VCaP (cell line): ENCODE measurements at regions not wholly inside any gene's neighbourhood (a gene's known extent, or its start where the extent isn't known, plus 50 kb on each side); places are given as distances from the start of the nearest gene placed in this dataset.

ENCODE experiments used
- H3K27ac ChIP-seq: fragments of 450-650 bp; 2 replicates; pipeline ENCODE4 v1.5.1; 2017
- TF ChIP-seq, protein P1 (sequence below): fragments of 450-650 bp; conservative IDR thresholded peaks from 2 replicates; pipeline ENCODE4 v1.5.1; 2017; ENCODE audit warnings: mild to moderate bottlenecking, moderate library complexity

DNA sequence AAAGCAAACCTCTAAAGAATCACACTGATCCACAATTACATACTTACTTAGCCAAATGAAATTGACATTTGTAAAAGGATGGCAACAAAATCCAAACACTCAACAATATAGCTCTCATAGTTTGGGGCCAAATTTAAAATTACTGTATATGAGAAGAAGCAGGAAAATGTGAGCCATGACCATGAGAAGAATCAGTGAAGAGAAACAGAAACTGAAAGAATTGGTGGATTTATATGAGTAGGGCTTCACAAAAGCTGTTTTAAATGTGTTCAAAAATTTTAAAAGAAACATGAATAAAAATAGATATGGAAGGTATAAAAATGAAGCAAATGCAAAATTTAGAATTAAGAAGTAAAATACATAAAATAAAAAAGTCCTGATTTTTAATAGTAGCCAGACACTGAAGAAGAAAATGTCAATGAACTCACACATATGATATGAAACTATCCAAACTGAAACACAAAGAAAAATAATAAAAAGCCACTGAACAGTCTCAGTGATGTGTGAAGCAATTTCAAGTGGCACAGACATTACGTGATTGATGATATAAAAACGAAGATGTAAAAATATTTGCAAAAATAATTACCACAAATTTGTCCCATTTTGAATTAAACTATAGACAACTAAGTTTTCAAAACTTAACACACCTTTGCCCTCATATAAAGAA, 87.9 kb upstream of the MDGA2 start:
- H3K27ac ChIP-seq: no peak overlapping the region
- TF ChIP-seq, protein P1, sequence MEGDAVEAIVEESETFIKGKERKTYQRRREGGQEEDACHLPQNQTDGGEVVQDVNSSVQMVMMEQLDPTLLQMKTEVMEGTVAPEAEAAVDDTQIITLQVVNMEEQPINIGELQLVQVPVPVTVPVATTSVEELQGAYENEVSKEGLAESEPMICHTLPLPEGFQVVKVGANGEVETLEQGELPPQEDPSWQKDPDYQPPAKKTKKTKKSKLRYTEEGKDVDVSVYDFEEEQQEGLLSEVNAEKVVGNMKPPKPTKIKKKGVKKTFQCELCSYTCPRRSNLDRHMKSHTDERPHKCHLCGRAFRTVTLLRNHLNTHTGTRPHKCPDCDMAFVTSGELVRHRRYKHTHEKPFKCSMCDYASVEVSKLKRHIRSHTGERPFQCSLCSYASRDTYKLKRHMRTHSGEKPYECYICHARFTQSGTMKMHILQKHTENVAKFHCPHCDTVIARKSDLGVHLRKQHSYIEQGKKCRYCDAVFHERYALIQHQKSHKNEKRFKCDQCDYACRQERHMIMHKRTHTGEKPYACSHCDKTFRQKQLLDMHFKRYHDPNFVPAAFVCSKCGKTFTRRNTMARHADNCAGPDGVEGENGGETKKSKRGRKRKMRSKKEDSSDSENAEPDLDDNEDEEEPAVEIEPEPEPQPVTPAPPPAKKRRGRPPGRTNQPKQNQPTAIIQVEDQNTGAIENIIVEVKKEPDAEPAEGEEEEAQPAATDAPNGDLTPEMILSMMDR: no peak

DNA sequence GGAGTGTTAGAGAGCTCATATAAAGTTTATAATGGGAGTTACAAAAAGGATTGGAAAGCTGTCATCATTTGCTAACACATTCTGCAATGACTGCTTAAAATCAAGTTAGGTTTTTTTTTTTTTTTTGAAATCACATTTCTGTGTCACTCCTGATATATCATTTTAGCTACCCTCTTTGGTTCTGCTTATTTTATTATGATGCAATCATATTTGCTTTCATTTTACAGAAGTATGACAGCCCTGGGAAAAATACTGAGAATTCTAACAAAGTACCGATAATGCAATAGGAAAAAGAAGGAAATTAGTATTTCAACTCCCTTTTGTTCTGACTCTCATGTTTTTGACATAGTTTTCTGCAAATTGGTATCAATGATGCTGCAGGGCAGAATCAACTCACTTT, 71.6 kb upstream of the MDGA2 start:
- no peak overlapping the region for H3K27ac ChIP-seq
- TF ChIP-seq, protein P1: no peak

DNA sequence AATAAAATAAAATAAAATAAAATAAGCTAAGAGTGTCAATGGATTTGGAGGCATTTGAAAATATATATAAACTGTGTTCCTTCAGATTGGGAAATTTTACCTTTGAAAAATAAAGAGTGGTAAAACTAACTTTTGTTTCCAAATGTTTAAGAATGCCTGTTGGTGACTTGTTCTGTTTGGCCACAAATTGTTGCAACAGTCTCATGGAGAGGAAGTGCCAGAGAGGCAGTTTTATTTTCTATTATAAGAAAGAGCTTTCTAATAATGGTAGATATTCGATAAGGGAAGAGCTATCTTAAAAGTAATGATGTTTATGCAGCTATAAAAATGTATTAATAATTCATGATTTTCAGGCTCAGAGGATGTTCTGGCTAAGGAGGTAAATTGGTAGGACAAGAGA, 68.8 kb upstream of the MDGA2 start:
- no peak overlapping the region for H3K27ac ChIP-seq
- TF ChIP-seq, protein P1: no peak

DNA sequence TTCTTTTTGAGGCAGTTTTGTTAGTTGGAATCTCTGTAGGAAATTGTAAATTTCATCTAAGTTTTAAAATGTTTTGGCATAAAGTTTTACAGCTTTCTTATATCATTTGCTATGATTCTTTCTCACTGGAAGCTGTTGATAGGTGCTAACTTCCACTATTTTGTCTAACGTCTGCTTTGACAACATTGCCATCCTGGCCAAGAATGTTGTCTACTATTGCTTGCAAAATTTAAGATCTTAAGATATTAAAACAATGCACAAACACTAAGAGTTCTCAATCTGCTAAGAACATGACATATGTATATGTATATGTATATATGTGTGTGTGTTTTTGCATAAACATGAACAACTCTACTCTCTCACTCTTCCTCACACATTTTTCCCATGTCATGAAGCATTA, 64.1 kb upstream of the MDGA2 start:
- no peak overlapping the region for H3K27ac ChIP-seq
- TF ChIP-seq, protein P1: no peak

DNA sequence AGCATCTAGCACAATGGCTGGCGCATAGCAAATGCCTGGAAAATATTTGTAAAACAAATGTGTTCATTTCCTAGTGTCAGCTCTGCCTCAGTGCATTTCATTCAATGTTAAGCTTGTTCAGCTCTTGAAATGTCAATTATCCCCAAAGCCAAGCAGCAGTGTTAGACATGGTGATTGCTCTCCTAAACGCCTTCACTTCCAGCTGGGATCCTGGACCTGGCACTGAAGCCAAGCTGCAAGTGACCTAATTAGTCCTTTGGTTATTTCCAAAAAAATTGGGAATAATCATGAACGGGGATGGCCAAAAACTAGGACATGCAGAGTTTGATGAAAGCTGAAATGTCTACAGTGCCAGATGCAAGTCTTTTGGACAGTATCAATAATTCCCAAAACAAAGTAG, 54.9 kb upstream of the MDGA2 start:
- TF ChIP-seq, protein P1: no peak
- H3K27ac ChIP-seq: no peak overlapping the region
